Chondrocyte (in vitro differentiated cells): ENCODE measurements at regions not wholly inside any gene's neighbourhood (a gene's known extent, or its start where the extent isn't known, plus 50 kb on each side); places are given as distances from the start of the nearest gene placed in this dataset.

Source experiments
- DNase-seq: peaks from one replicate; pipeline ENCODE4 v3.0.0; 2021; ENCODE audit warnings: mixed read lengths, low spot score
- H3K27ac Mint-ChIP-seq: one replicate; pipeline ENCODE4 v1.8.0; 2021; ENCODE audit warnings: mild to moderate bottlenecking, moderate library complexity, mixed read lengths; ENCODE audit not compliant: unreplicated experiment
- H3K27me3 Mint-ChIP-seq: 2 replicates; pipeline ENCODE4 v1.8.0; 2021; ENCODE audit warnings: low read depth, mixed read lengths
- H3K36me3 Mint-ChIP-seq: 2 replicates; pipeline ENCODE4 v1.8.0; 2021; ENCODE audit warnings: low read depth, mixed read lengths
- H3K4me1 Mint-ChIP-seq: 2 replicates; pipeline ENCODE4 v1.8.0; 2021; ENCODE audit warnings: low read depth, mild to moderate bottlenecking, mixed read lengths
- H3K4me3 Mint-ChIP-seq: one replicate; pipeline ENCODE4 v1.8.0; 2021; ENCODE audit warnings: mild to moderate bottlenecking, moderate library complexity, mixed read lengths; ENCODE audit not compliant: unreplicated experiment
- H3K9me3 Mint-ChIP-seq: 2 replicates; pipeline ENCODE4 v1.8.0; 2021; ENCODE audit warnings: low read depth, mixed read lengths
- TF ChIP-seq, protein P1 (sequence below): fragments of 200-600 bp; sonication (generic); IDR thresholded peaks from 2 replicates; pipeline ENCODE4 v1.5.0; 2021; ENCODE audit warnings: antibody characterized with exemption, mild to moderate bottlenecking, moderate library complexity

DNA sequence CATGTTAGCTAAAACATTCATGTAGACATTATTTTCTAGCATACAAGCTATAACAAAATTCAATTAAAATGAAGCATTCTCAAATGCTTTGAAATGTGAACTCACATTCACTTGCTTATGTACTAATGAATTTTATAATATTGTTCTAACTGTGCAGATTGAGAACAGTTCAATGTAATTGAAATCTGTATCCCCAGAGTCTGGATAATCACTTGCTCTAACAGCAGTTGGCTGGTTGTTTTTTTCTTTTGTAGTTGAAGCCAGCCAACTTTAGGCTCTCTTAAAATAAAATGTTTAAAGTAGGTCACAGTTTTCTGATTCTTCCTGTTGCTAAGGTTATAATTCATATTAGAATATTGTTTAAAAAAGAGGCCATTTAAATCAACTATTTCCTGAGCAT, 438.9 kb downstream of the NAF1 start:
- Mint-ChIP-seq H3K27ac (no peak overlapping the region), H3K4me3 (no peak overlapping the region), H3K9me3 (peaks cover 3% of the 10 kb centered on the region), H3K36me3 (no peaks in the 10 kb centered on the region), H3K27me3 (peaks cover 7% of the 10 kb centered on the region), H3K4me1 (no peaks in the 10 kb centered on the region)
- no peak for DNase-seq
- TF ChIP-seq, protein P1, sequence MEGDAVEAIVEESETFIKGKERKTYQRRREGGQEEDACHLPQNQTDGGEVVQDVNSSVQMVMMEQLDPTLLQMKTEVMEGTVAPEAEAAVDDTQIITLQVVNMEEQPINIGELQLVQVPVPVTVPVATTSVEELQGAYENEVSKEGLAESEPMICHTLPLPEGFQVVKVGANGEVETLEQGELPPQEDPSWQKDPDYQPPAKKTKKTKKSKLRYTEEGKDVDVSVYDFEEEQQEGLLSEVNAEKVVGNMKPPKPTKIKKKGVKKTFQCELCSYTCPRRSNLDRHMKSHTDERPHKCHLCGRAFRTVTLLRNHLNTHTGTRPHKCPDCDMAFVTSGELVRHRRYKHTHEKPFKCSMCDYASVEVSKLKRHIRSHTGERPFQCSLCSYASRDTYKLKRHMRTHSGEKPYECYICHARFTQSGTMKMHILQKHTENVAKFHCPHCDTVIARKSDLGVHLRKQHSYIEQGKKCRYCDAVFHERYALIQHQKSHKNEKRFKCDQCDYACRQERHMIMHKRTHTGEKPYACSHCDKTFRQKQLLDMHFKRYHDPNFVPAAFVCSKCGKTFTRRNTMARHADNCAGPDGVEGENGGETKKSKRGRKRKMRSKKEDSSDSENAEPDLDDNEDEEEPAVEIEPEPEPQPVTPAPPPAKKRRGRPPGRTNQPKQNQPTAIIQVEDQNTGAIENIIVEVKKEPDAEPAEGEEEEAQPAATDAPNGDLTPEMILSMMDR: no peak

DNA sequence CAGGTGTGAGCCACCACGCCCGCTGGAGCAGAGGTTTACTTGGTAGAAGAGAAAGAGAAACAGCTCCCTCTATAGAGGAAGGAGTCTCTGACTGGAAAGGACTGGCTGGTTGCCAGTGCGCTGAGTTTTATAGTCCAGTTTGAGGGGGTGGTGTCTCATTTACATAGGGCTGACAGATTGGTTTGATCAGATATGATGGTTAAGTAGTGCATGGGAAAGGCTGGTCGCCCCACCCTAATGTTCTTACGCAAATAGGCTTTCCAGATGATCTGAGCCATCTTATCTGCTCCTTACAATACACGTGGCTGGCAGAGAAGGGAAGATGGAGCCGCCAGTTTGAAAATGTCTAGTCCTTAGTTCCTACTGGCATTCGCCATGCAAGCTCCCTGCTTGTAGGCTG, 439.5 kb downstream of the NAF1 start:
- Mint-ChIP-seq H3K9me3 (peaks cover 3% of the 10 kb centered on the region), H3K27ac (no peak overlapping the region), H3K4me3 (no peak overlapping the region), H3K4me1 (no peaks in the 10 kb centered on the region), H3K36me3 (no peaks in the 10 kb centered on the region), H3K27me3 (peaks cover 5% of the 10 kb centered on the region)
- TF ChIP-seq, protein P1: no peak
- DNase-seq: no peak

GRCh38 chr4:162715401-162715800, 451.3 kb downstream of the NAF1 start:
- Mint-ChIP-seq H3K4me3 (no peak overlapping the region), H3K4me1 (no peaks in the 10 kb centered on the region), H3K9me3 (no peaks in the 10 kb centered on the region), H3K36me3 (no peaks in the 10 kb centered on the region), H3K27ac (no peak overlapping the region), H3K27me3 (peaks cover 16% of the 10 kb centered on the region)
- TF ChIP-seq, protein P1: no peak
- DNase-seq: no peak

GRCh38 chr4:162707962-162708361, 458.7 kb downstream of the NAF1 start:
- H3K36me3 Mint-ChIP-seq: no peaks in the 10 kb centered on the region
- H3K27ac Mint-ChIP-seq: no peak overlapping the region
- peaks cover 12% of the 10 kb centered on the region for H3K27me3 Mint-ChIP-seq

DNA sequence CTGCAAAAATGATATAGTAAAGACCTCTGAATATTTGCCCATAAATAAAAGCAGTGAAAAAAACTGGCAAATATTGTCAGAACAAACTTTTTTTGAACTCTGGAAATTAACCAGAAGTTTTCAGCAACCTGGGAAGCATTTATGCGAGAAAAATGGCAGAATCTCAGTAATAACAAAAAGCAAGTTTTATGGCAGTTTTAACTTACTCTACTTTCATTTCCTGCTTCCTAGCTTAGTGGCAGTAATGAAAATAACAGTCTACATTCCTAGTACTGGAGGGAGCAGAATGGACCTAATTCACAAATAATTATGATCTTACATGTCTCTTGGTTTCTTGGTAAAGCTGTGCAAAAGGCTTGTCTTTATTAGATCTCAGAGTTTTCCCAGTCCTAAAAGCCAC, 460.1 kb downstream of the NAF1 start:
- Mint-ChIP-seq H3K36me3 (no peaks in the 10 kb centered on the region), H3K27me3 (peaks cover 12% of the 10 kb centered on the region), H3K4me3 (no peak overlapping the region), H3K4me1 (peaks cover 7% of the 10 kb centered on the region), H3K9me3 (no peaks in the 10 kb centered on the region), H3K27ac (no peak overlapping the region)
- TF ChIP-seq, protein P1: no peak
- DNase-seq: no peak

More at GRCh38 chr4:162707962-162708361, 458.7 kb downstream of the NAF1 start:
- Mint-ChIP-seq H3K4me1 (peaks cover 7% of the 10 kb centered on the region), H3K9me3 (no peaks in the 10 kb centered on the region), H3K4me3 (no peak overlapping the region)
- DNase-seq: no peak
- TF ChIP-seq, protein P1: no peak
